GM19035 (cell line): ENCODE measurements at regions not wholly inside any gene's neighbourhood (a gene's known extent, or its start where the extent isn't known, plus 50 kb on each side); places are given as distances from the start of the nearest gene placed in this dataset.
"Not testable (repeated sequence)": the region's sequence is repeated elsewhere in the genome, so short reads cannot be mapped to it uniquely, and the experiment has no call there.

Experiments
- ATAC-seq: cut with Tn5 transposase; IDR thresholded peaks from one replicate; pipeline ENCODE4 v1.9.1; 2021; ENCODE audit not compliant: unreplicated experiment

- ATAC-seq: no peak
Observed at GRCh38 chr7:46942574-46942973, 639.3 kb downstream of the TNS3 start.

DNA sequence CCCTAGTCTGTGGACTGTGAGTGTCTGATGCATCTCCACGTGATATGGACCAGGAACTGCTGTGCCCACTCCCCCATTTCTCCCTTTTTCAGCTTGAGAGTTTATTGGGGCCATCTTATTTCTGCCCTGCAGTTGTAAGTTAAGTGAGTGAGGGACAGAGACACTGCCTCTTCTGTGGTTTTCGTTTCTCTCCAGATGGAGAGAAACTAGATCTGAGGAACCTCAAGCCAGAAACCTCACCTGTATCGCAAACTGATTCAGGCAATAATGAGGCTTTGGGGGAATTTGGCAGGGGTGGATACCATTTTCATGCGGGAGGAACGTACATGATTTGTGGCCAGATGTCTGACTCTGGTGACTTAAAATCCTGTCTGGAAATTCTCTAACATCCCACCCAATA is 641.7 kb downstream of the TNS3 start:
- ATAC-seq: no peak

DNA sequence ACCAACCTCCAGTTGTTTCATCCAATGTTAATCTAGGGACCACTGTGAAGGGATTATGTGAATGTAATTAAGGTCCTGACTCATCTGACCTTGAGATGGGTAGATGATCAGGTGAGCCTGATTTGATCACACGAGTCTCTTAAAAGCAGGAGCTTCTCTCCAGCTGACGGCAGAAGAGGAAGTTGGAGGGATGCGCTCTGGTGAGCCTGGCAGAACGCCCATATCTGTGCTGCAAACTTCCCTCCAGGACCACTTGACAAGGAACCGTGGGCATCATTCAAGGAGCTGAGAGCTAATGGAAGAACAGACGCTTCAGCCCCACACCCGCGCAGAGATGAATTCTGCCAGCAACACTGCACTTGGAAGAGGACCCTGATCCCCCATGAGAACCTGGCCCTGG is 642.4 kb downstream of the TNS3 start:
- ATAC-seq: no peak

GRCh38 chr7:46939089-46939488 is 642.8 kb downstream of the TNS3 start:
- no peak for ATAC-seq

DNA sequence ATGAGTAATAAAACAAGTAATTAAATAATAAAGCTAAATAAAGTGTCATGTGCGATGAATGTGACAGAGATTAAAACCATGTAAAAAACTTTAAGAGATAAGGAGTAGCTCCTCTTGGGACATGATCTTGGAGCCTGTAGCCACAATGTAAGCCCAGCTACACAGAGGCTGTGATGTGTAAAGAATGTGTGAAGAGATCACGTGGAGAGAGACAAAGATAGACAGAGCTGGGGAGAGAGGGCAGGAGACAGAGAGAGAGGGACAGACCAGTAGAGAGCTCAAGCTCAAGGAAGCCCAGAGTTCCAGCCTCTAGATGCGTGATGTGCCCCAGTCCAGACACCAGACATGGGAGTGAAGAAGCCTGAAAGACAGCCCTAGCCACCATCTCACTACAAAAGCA is 644.1 kb downstream of the TNS3 start:
- ATAC-seq: no peak

DNA sequence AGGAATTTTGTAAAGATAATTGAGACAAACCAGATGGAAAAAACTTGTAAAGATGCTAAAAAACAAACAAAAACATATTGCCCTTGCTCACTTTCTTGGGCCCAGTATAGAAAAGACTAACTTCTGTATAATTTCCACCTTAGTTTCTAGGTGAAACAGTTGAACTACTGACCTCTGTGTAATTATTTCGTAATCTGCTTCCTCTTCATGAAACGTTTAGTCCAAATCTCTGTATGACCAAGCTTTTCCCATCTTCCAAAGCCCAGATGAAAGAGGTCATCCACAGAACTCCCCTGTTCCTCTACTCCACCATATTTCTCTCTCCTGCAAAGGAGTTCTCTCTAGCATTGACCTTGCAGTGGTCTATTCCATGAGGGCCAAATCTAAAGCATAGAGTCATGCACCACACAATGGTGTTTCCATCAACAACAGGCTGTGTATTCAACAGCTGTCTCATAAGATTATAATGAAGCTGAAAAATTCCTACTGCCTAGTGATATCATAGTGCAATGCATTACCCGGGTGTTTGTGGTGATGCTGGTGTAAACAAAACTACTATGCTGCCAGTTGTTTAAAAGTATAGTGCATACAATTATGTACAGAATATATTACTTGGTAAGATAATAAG is 647.6 kb downstream of the TNS3 start:
- ATAC-seq: no peak

GRCh38 chr7:46933596-46933995 is 648.3 kb downstream of the TNS3 start:
- no peak for ATAC-seq

- ATAC-seq: no peak
Observed at GRCh38 chr7:46932676-46933424, 649.1 kb downstream of the TNS3 start.

GRCh38 chr7:46932306-46932675 is 649.6 kb downstream of the TNS3 start:
- ATAC-seq: no peak

DNA sequence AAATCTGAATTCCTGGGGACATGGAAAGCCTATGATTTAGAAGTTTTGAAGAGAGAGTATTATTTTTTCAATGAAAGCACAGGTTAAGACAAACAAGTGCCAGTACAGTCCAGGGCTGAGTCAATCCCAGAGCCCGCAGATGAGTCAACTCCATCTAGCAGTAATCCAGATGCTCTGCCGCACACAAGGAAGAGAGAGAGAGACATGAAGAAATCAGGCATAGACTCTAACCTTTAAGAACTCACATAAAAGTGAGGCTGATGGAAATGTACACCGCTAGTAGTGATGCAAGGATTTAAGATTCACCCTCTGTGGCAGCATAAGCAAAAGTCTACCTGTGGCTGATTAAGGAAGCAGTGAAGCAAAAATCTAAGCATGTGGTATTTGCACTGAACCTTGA is 651.5 kb downstream of the TNS3 start:
- ATAC-seq: no peak

DNA sequence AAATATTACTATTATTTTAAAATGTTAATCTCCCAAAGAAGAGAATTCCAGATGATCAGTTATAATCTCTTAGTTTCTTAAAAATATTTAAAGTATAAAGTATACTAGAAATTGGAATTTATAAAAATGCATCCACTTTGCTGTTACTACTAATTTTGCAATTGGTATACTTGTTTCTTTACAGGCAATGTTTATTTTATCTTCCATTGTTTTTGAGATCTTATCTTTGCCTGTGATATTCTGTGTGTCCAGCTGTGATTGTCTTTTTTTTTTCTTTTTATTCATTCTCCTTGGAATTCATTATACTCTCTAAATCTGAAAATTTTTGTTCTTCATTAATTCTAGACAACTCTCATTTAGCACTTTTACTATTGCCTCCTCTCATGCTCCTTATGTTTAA is 652.6 kb downstream of the TNS3 start:
- ATAC-seq: no peak

GRCh38 chr7:46928719-46929118 is 653.2 kb downstream of the TNS3 start:
- no peak for ATAC-seq

DNA sequence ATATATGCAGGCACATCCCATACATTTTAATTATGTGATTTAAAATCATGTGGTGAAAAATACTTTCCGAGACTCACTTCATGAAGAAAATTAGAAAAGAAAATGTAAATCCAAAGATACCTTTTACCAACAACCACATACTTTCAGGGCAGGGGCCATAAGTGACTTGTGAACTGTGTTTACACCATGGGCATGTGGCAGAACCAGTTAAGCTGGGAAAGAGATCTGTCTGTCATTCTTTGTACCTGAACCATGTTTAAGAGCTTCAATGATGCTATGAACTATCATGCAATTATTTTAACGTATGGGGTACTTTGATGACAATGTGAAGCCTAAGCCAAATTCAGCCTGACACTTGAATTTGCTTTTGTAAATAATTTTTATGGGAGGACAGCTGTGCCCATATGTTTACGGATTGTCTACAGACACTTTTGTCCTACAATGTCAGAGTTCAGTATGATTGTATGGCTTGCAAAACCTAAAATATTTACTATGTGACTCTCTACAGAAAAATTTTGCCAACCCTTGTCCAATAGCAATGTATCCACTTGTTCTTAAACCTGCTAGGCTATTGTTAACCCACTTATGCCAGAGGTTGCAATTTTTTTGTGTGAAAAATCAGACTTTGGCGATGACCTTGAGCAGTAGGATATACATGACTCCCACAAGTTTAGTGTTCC is 654.6 kb downstream of the TNS3 start:
- no peak for ATAC-seq

DNA sequence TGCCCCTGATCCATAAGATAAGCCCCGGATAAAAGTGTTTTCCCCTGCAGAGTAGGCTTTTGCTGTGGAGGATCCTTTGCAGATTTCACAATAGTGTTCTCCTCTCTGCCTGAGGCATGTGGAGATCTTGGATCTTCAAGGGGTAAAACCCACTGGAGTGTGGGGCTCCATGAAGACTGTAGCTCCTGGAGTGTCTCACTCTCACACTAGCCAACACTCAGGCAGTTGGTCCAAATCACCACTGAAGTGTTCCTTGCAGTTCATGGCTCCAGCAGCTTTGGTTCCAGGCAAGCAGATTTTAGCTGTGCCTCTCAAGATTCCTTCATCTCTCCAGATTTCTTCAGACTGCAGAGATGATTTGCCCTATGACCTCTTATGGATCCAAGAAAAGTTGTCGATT is 665.3 kb downstream of the TNS3 start:
- no peak for ATAC-seq

DNA sequence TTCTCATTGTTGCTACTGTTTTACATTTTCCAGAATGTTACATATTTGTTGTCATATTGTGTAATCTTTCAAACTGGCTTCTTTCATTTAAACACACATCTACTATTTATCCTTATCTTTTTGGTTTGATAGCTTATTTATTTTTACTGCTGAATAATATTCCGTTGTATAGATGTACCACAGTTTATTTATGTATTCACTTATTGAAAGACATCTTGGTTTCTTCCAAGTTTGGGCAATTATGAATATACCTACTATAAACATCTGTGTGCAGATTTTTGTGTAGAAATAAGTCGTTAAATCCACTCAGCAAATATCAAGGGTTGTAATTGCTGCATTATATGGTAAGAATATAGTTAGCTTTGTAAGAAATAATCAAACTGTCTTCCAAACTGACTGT is 669.2 kb downstream of the TNS3 start:
- ATAC-seq: no peak

- no peak for ATAC-seq
Observed at GRCh38 chr7:46909601-46910051, 672.3 kb downstream of the TNS3 start.

GRCh38 chr7:46908770-46909169 is 673.1 kb downstream of the TNS3 start:
- ATAC-seq: no peak

GRCh38 chr7:46904523-46904922 is 677.4 kb downstream of the TNS3 start:
- ATAC-seq: not testable (repeated sequence)

GRCh38 chr7:46902463-46902862 is 679.4 kb downstream of the TNS3 start:
- ATAC-seq: no peak

DNA sequence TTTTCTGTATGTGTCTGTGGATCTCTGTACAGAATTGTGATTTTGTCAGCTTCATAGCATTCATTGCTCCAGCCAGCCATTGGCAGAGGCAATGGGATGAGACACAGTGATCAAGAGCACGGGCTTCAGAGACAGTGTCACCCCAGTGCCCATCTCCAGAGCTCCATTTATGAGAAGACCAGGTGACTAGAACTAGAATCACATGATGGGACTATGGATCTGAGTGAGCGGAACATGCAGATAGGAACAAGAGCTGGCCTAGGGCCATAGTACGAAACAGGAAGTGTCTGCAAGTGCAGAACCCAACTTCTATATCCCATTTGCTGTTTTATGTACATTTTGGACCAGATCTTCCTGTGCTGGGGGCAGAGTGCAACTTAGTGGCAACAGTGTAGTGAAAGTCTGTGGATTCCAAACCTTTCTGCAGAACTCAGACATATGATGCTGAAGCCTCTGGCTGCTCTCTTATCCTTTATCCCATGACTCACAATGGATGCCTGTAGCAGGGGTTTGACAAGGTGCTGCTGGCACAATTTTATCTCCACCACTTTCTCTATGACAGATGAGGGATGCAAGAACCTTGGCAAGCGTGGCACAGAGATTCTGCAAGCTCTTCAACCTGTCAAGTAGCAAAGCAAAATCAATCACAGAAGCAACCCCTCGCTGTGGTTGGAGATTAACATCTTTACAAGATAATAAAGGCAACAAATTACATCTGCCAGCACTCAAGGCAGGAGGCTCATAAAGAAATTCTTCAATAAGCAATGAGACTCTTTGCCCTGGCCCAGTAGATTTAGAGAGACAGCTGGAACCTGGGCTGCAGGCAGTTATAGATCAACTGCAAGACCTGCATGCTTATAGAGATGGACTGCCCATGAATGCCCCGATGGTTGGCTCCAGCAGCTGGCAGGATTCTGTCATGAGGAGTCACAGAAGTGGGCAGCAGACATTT is 681.3 kb downstream of the TNS3 start:
- ATAC-seq: no peak

DNA sequence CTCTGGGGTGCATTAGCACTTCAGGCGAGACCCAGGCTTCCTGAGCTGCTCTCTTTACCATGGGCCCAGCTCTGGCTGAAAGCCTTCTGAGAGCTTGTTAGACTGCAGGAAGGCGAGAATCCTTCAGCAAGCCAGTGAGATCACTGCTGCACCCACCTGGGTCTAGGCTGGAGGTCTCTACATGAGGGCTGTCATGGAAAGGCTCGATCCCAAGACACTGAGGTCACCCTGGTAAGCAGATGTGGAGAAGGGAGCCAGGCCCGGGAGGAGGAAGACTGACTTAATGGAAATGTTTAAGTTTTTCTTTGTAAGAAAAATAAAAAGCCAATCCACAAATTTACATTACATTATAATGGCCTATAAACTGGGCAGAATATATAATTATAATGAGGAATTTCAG is 684.5 kb downstream of the TNS3 start:
- ATAC-seq: no peak
